Body of pancreas (tissue), 4 donors: ENCODE measurements at regions not wholly inside any gene's neighbourhood (a gene's known extent, or its start where the extent isn't known, plus 50 kb on each side); places are given as distances from the start of the nearest gene placed in this dataset.

Experiments used
- POLR2A ChIP-seq, 3 donors: fragments of 450-650 bp; IDR thresholded peaks; one replicate each; pipeline ENCODE4 v1.6.1; 2016; ENCODE audit warnings: antibody characterized with exemption in 3 of 3, mild to moderate bottlenecking in 2 of 3
- TF ChIP-seq, protein P1 (sequence below), 7 experiments: fragments of 450-650 bp in 4 of 7; fragments of 200-600 bp in 3 of 7; sonication (generic) in 3 of 7; IDR thresholded peaks; one replicate each; pipeline ENCODE4 v1.5.1; 2016 to 2019; ENCODE audit warnings: antibody characterized with exemption in 7 of 7

DNA sequence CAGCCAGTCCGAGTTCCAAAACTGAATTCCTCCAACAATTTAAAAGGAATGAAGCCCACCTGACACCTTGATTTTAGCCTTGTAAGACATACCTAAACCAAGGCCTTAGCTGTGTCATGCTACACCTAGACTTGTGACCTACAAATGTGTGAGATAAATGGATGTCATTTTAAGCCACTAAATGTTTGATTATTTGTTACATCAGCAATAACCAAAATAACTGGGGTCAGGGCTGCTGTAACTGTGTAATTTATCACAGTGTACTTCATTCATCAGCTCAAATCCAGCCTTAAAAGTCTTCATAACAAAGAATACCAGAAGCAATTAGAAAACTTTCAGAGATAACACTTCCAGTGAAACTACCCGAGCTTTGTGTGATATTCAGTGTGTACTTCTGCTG lies 673.0 kb upstream of the ANO3 start:
- TF ChIP-seq, protein P1, sequence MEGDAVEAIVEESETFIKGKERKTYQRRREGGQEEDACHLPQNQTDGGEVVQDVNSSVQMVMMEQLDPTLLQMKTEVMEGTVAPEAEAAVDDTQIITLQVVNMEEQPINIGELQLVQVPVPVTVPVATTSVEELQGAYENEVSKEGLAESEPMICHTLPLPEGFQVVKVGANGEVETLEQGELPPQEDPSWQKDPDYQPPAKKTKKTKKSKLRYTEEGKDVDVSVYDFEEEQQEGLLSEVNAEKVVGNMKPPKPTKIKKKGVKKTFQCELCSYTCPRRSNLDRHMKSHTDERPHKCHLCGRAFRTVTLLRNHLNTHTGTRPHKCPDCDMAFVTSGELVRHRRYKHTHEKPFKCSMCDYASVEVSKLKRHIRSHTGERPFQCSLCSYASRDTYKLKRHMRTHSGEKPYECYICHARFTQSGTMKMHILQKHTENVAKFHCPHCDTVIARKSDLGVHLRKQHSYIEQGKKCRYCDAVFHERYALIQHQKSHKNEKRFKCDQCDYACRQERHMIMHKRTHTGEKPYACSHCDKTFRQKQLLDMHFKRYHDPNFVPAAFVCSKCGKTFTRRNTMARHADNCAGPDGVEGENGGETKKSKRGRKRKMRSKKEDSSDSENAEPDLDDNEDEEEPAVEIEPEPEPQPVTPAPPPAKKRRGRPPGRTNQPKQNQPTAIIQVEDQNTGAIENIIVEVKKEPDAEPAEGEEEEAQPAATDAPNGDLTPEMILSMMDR (IDR thresholded peaks at IDR 0.05) = no peak
- no peak for TF ChIP-seq POLR2A (IDR thresholded peaks at IDR 0.05)
